IPS-18a (cell line): ENCODE measurements at regions not wholly inside any gene's neighbourhood (a gene's known extent, or its start where the extent isn't known, plus 50 kb on each side); places are given as distances from the start of the nearest gene placed in this dataset.

ENCODE experiments used
- H3K27ac ChIP-seq: one replicate; pipeline ENCODE4 v1.5.1; 2013; ENCODE audit warnings: low read length
- H3K27me3 ChIP-seq: one replicate; pipeline ENCODE4 v1.6.1; 2013; ENCODE audit warnings: mild to moderate bottlenecking, low read length; ENCODE audit not compliant: control insufficient read depth, insufficient read depth
- H3K36me3 ChIP-seq: one replicate; pipeline ENCODE4 v1.6.1; 2013; ENCODE audit warnings: low read depth, low read length; ENCODE audit not compliant: control insufficient read depth
- H3K4me1 ChIP-seq: one replicate; pipeline ENCODE4 v1.6.1; 2013; ENCODE audit warnings: low read depth, low read length; ENCODE audit not compliant: control insufficient read depth
- H3K4me3 ChIP-seq: one replicate; pipeline ENCODE4 v1.5.1; 2013; ENCODE audit warnings: low read length
- H3K9ac ChIP-seq: one replicate; pipeline ENCODE4 v1.6.1; 2013; ENCODE audit warnings: mild to moderate bottlenecking, low read length, moderate library complexity
- H3K9me3 ChIP-seq: one replicate; pipeline ENCODE4 v1.6.1; 2013; ENCODE audit warnings: low read depth, low read length; ENCODE audit not compliant: control insufficient read depth

GRCh38 chr21:22438428-22439086, 1440.3 kb downstream of the NCAM2 start:
- H3K4me3 ChIP-seq, result no peak overlapping the region
- H3K9ac ChIP-seq, result no peak overlapping the region
- H3K4me1 ChIP-seq, result no peaks in the 10 kb centered on the region
- H3K36me3 ChIP-seq, result no peaks in the 10 kb centered on the region
- H3K27me3 ChIP-seq, result no peaks in the 10 kb centered on the region
- H3K9me3 ChIP-seq, result no peaks in the 10 kb centered on the region
- H3K27ac ChIP-seq, result no peak overlapping the region

- no peaks in the 10 kb centered on the region for H3K27me3 ChIP-seq
Observed at GRCh38 chr21:22444990-22445389, 1446.8 kb downstream of the NCAM2 start.

GRCh38 chr21:22450507-22450906, 1452.3 kb downstream of the NCAM2 start:
- Histone ChIP-seq H3K4me3 (no peak overlapping the region), H3K9me3 (no peaks in the 10 kb centered on the region), H3K27me3 (no peaks in the 10 kb centered on the region), H3K36me3 (no peaks in the 10 kb centered on the region), H3K9ac (no peak overlapping the region), H3K4me1 (no peaks in the 10 kb centered on the region), H3K27ac (no peak overlapping the region)

More at GRCh38 chr21:22444990-22445389, 1446.8 kb downstream of the NCAM2 start:
- no peak overlapping the region for H3K4me3 ChIP-seq
- H3K9ac ChIP-seq, result no peak overlapping the region
- no peaks in the 10 kb centered on the region for H3K4me1 ChIP-seq
- no peaks in the 10 kb centered on the region for H3K36me3 ChIP-seq
- no peaks in the 10 kb centered on the region for H3K9me3 ChIP-seq
- H3K27ac ChIP-seq, result no peak overlapping the region

- no peak overlapping the region for H3K4me3 ChIP-seq
- no peaks in the 10 kb centered on the region for H3K27me3 ChIP-seq
- H3K4me1 ChIP-seq, result no peaks in the 10 kb centered on the region
- no peaks in the 10 kb centered on the region for H3K36me3 ChIP-seq
- no peak overlapping the region for H3K9ac ChIP-seq
- H3K9me3 ChIP-seq, result no peaks in the 10 kb centered on the region
- H3K27ac ChIP-seq, result no peak overlapping the region
Observed at GRCh38 chr21:22456241-22456640, 1458.0 kb downstream of the NCAM2 start.

- Histone ChIP-seq H3K36me3 (no peaks in the 10 kb centered on the region), H3K4me3 (no peak overlapping the region), H3K27ac (no peak overlapping the region), H3K4me1 (no peaks in the 10 kb centered on the region), H3K27me3 (no peaks in the 10 kb centered on the region), H3K9ac (no peak overlapping the region), H3K9me3 (no peaks in the 10 kb centered on the region)
Observed at GRCh38 chr21:22468893-22469292, 1470.7 kb downstream of the NCAM2 start.

- no peaks in the 10 kb centered on the region for H3K9me3 ChIP-seq
- no peaks in the 10 kb centered on the region for H3K27me3 ChIP-seq
- no peak overlapping the region for H3K27ac ChIP-seq
- no peaks in the 10 kb centered on the region for H3K36me3 ChIP-seq
- H3K4me3 ChIP-seq, result no peak overlapping the region
- no peaks in the 10 kb centered on the region for H3K4me1 ChIP-seq
- H3K9ac ChIP-seq, result no peak overlapping the region
Observed at GRCh38 chr21:22474403-22474802, 1476.2 kb downstream of the NCAM2 start.

- Histone ChIP-seq H3K9ac (no peak overlapping the region), H3K9me3 (no peaks in the 10 kb centered on the region), H3K27ac (no peak overlapping the region), H3K36me3 (no peaks in the 10 kb centered on the region), H3K27me3 (no peaks in the 10 kb centered on the region), H3K4me3 (no peak overlapping the region), H3K4me1 (no peaks in the 10 kb centered on the region)
Observed at GRCh38 chr21:22476214-22476613, 1478.0 kb downstream of the NCAM2 start.

GRCh38 chr21:22476726-22477646, 1478.8 kb downstream of the NCAM2 start:
- H3K27me3 ChIP-seq, result no peaks in the 10 kb centered on the region
- no peaks in the 10 kb centered on the region for H3K9me3 ChIP-seq
- H3K4me3 ChIP-seq, result no peak overlapping the region
- H3K4me1 ChIP-seq, result no peaks in the 10 kb centered on the region
- H3K36me3 ChIP-seq, result no peaks in the 10 kb centered on the region
- no peak overlapping the region for H3K27ac ChIP-seq
- H3K9ac ChIP-seq, result no peak overlapping the region

GRCh38 chr21:22490049-22490448, 1491.8 kb downstream of the NCAM2 start:
- Histone ChIP-seq H3K27me3 (no peaks in the 10 kb centered on the region), H3K4me3 (no peak overlapping the region), H3K27ac (no peak overlapping the region), H3K9ac (no peak overlapping the region), H3K9me3 (no peaks in the 10 kb centered on the region), H3K36me3 (no peaks in the 10 kb centered on the region), H3K4me1 (no peaks in the 10 kb centered on the region)

GRCh38 chr21:22516230-22516629, 1518.0 kb downstream of the NCAM2 start:
- Histone ChIP-seq H3K9ac (no peak overlapping the region), H3K9me3 (no peaks in the 10 kb centered on the region), H3K4me3 (no peak overlapping the region), H3K36me3 (no peaks in the 10 kb centered on the region), H3K4me1 (peaks cover 5% of the 10 kb centered on the region), H3K27me3 (no peaks in the 10 kb centered on the region), H3K27ac (no peak overlapping the region)

GRCh38 chr21:22535630-22536029, 1537.4 kb downstream of the NCAM2 start:
- Histone ChIP-seq H3K9ac (no peak overlapping the region), H3K27me3 (no peaks in the 10 kb centered on the region), H3K36me3 (no peaks in the 10 kb centered on the region), H3K27ac (no peak overlapping the region), H3K9me3 (peaks cover 15% of the 10 kb centered on the region), H3K4me1 (no peaks in the 10 kb centered on the region), H3K4me3 (no peak overlapping the region)
